ENCODE measurements at regions not wholly inside any gene's neighbourhood (a gene's known extent, or its start where the extent isn't known, plus 50 kb on each side); places are given as distances from the start of the nearest gene placed in this dataset.
"Not testable (repeated sequence)": the region's sequence is repeated elsewhere in the genome, so short reads cannot be mapped to it uniquely, and the experiment has no call there.

DNA sequence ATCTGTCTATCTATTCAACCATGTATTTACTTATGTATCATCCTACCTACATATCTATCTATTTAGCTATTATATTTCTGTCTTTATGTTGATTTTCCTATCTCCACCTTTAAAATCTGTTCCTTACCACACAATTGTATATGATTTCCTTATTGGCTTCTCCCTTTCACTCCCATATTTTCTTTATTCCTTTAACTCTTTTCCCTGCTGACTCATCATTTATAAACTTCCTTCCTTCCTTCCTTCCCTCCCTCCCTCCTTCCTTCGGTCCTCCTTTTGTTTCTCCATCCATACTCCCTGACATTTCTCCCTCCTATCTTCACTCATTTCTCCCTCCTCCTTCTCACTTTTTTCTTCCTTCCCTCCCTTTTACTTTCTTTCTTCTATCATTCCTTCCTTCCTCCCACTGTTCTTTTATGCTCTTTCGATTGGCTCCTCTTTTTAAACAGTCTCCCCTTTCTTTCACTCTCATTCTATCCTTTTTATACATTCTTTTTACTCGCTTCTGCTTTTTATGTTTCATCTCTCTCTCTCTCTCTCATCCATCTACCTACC is 100.3 kb downstream of the RBMX2 start:
- no peak for DNase-seq (ENCODE audit: low read depth in 2 of 2)
- TF ChIP-seq, protein P1, sequence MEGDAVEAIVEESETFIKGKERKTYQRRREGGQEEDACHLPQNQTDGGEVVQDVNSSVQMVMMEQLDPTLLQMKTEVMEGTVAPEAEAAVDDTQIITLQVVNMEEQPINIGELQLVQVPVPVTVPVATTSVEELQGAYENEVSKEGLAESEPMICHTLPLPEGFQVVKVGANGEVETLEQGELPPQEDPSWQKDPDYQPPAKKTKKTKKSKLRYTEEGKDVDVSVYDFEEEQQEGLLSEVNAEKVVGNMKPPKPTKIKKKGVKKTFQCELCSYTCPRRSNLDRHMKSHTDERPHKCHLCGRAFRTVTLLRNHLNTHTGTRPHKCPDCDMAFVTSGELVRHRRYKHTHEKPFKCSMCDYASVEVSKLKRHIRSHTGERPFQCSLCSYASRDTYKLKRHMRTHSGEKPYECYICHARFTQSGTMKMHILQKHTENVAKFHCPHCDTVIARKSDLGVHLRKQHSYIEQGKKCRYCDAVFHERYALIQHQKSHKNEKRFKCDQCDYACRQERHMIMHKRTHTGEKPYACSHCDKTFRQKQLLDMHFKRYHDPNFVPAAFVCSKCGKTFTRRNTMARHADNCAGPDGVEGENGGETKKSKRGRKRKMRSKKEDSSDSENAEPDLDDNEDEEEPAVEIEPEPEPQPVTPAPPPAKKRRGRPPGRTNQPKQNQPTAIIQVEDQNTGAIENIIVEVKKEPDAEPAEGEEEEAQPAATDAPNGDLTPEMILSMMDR (IDR thresholded peaks at IDR 0.05; ENCODE audit: low read depth, low read length), result no peak
- no peak overlapping the region for H3K4me3 ChIP-seq (replicated peaks in 1 of 2; ENCODE audit: low read depth in 2 of 2, low read length in 2 of 2)

DNA sequence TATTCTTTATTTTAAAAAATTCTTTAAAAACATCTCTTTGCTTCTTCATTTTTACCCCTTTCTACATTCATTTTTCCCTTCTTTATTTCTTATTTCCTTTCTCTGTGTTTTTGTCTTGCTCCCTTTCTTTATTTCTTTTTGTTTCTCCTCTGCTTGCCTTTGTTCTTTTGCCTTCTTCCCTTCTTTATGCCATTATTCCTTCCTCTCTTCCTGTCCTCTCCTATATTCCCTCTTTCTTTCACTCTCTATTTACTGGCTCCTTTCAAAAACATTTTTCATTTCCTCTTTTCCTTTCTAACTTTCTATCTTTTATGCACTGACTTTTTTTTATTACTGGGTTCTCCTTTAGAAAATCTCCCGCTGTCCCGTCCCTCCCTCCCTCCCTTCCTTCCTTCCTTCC is 102.2 kb downstream of the RBMX2 start:
- TF ChIP-seq, protein P1 (IDR thresholded peaks at IDR 0.05; ENCODE audit: low read depth, low read length), result no peak
- DNase-seq (ENCODE audit: low read depth in 2 of 2), result no peak
- H3K4me3 ChIP-seq (replicated peaks in 1 of 2; ENCODE audit: low read depth in 2 of 2, low read length in 2 of 2), result no peak overlapping the region

DNA sequence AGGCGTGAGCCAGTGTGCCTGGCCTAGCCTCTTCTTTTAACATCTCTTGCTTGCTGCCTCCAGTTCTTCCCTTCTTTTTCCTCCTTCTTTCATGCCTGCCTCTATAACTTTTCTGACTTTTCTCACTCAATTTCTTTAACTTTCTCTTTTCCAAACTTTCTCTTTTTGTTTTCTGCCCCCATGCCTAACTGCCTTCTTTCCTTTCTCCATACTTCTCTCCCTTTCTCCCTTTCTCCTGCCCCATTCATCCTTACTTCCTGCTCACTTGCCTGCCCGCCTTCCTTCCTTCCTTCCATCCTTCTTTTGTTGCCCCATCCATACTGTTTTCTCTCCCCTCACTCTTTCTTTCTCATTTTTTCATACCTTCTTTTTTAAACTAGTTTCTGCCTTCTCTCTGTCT is 105.2 kb downstream of the RBMX2 start:
- H3K4me3 ChIP-seq (replicated peaks in 1 of 2; ENCODE audit: low read depth in 2 of 2, low read length in 2 of 2), result no peak overlapping the region
- TF ChIP-seq, protein P1 (IDR thresholded peaks at IDR 0.05; ENCODE audit: low read depth, low read length), result no peak
- DNase-seq (ENCODE audit: low read depth in 2 of 2), result no peak

DNA sequence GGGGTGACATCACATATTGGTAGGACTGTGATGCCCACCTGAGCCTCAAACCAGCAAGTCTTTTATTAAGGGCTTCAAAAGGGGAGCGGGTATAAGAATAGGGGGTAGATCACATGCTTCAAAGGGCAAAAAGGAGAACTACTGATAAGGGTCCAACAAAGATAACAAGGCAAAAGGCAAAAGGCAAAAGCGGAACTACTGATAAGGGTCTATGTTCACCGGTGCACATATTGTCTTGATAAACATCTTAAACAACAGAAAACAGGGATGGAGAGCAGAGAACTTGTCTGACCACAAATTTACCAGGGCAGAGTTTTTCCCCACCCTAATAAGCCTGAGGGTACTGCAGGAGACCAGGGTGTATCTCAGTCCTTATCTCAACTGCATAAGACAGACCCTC is 110.7 kb downstream of the RBMX2 start:
- DNase-seq (ENCODE audit: low read depth in 2 of 2); H3K4me3 ChIP-seq (replicated peaks in 1 of 2; ENCODE audit: low read depth in 2 of 2, low read length in 2 of 2): not testable (repeated sequence)

DNA sequence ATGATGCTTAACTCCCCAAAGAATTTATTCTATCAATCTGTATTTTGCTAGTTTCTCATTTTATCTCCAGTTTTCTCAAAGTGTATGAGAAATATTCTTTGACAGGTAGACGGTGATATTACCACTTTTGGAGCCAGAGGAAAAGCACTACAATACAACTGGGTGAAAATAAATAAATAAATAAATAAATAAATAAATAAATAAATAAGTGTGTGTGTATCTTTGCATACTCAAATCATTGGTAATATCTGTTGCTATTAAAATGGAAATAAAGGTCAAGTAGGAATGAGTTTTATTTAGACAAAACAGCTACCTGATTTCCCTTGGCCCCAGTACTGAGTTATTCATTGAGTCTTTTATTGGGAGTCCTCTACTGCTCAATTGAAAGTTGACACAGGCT is 114.3 kb downstream of the RBMX2 start:
- no peak overlapping the region for H3K4me3 ChIP-seq (replicated peaks in 1 of 2; ENCODE audit: low read depth in 2 of 2, low read length in 2 of 2)
- DNase-seq (ENCODE audit: low read depth in 2 of 2), result no peak
- TF ChIP-seq, protein P1 (IDR thresholded peaks at IDR 0.05; ENCODE audit: low read depth, low read length), result no peak

DNA sequence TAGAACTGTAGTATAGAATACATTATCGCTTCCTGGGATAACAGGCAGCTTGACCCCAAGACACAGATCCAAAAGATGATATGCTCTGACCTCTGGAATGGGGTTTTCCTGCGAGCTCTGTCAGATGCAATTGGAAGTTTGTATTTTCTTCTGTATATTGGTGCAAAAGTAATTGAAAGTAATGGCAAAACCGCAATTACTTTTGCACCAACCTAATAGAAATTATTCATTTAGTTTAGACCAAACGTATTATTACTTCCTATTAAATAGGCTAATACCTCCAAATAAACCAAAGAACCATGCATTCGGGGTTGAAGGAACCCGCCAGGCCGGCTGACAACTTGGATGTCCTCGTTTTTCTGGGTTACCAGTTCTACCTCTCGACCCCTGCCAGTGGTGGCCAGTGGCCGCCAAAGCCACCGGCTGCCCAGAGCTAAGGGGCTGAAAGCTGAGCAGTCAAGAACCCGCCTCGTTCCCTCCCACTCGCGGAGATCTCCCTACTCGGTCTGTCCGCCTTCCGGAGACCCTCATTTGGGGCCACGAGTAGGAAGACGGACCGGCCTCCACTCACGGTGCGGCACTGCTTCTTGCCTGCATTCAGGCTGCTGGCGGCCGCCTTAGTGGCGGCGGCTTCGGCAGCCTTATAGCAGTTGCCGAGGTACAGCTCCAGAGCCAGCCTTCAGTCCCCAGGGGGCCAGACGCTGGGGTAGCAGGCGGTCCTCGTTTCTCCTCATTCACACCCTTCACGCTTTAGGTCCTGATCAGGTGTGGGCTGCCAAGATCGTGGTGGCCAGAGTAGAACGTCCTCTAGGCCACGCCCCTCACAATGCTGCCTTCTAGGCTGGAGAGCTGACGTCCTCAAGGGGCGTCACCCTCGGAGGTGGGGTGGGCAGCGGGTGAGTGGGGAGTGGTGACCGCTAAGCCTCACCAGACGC is 121.9 kb downstream of the RBMX2 start:
- peak; percentile 1 for DNase-seq (ENCODE audit: low read depth in 2 of 2)
- peak overlapping the region; percentile 25 to 40 for H3K4me3 ChIP-seq (replicated peaks in 1 of 2; ENCODE audit: low read depth in 2 of 2, low read length in 2 of 2)
- TF ChIP-seq, protein P1 (IDR thresholded peaks at IDR 0.05; ENCODE audit: low read depth, low read length), result no peak

DNA sequence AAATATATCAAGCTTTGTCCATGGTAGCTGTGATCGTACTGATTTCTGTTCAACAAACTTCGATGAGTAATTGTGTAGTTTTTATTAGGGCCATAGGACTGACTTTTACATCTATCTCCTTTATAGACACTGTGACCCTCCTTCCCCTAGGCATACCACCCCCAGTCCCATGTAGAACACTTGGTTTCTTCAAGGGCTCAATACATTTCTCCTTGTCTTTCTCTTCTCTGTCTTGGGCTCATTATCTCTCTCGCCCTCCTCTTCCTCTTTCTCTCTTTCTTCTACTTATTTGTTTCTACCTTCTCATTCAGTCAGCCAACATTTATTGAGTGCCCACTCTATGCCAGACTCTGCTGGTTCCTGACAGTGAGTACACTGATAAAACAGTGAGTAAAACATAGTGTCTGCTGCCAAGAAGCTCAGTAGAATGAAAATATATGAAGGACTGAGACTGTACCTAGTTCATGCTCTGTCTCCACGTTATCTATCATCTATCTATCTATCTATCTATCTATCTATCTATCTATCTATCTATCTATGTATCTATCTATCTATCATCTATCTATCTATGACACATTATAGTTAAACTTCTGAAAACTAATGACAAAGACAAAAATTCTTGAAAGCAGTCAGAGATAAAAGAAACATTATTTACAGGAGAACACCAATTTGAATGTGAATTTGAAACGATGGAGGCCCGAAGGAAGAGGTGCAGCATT is 122.8 kb downstream of the RBMX2 start:
- H3K4me3 ChIP-seq (replicated peaks in 1 of 2; ENCODE audit: low read depth in 2 of 2, low read length in 2 of 2), result no peak overlapping the region
- DNase-seq (ENCODE audit: low read depth in 2 of 2), result no peak
- TF ChIP-seq, protein P1 (IDR thresholded peaks at IDR 0.05; ENCODE audit: low read depth, low read length), result no peak
